ENCODE measurements at regions not wholly inside any gene's neighbourhood (a gene's known extent, or its start where the extent isn't known, plus 50 kb on each side); places are given as distances from the start of the nearest gene placed in this dataset.
"Not testable (repeated sequence)": the region's sequence is repeated elsewhere in the genome, so short reads cannot be mapped to it uniquely, and the experiment has no call there.

- DNase-seq = peak; percentile 88
These were observed 112.5 kb upstream of the NGF start for GRCh38 chr1:115450501-115451040.

- DNase-seq = no peak
These were observed 110.4 kb upstream of the NGF start for GRCh38 chr1:115448282-115449044.

DNA sequence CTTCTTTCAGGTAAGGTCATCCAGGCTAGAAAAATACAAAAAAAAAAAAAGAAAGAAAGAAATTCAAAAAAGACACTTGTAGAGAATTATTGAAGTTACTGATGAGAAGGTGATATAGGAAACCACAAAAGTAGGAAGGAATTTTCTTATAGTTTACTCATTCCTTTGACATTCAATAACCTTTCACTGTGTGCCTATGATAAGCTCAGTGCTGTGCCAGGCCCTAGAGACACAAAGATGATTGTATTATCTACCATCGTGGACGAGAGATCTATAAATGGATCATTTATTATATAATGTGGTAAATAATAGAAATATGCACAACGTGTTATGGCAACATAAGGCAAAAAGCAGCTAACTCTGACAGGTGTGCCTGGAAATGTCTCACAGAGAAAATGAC is 109.6 kb upstream of the NGF start:
- DNase-seq = no peak

DNA sequence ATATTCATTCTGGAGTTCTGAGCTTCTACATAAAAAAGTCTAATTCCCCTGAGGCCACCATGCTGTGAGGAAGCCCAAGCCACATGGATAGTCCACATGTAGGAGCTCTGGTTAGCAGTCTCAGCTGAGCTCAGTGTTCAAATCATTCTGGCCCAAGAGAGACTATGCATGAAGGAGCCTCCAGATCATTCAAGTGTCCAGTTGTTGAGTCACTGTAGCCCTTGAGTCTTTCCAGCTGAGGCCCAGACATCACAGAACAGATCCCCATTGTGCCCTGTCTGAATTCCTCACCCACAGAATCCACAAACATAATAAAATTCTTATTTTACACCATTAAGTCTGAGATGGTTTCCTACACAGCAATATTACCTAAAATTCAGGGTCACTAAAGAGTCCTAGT is 107.0 kb upstream of the NGF start:
- DNase-seq = no peak

- DNase-seq = no peak
These were observed 102.7 kb upstream of the NGF start for GRCh38 chr1:115440733-115441132.

DNA sequence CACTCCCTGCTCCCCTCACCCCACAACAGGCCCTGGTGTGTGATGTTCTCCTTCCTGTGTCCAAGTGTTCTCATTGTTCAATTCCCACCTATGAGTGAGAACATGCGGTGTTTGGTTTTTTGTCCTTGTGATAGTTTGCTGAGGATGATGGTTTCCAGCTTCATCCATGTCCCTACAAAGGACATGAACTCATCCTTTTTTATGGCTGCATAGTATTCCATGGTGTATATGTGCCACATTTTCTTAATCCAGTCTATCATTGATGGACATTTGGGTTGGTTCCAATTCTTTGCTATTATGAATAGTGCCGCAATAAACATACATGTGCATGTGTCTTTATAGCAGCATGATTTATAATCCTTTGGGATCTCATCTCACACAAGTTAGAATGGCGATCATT is 101.5 kb upstream of the NGF start:
- DNase-seq = not testable (repeated sequence)

DNA sequence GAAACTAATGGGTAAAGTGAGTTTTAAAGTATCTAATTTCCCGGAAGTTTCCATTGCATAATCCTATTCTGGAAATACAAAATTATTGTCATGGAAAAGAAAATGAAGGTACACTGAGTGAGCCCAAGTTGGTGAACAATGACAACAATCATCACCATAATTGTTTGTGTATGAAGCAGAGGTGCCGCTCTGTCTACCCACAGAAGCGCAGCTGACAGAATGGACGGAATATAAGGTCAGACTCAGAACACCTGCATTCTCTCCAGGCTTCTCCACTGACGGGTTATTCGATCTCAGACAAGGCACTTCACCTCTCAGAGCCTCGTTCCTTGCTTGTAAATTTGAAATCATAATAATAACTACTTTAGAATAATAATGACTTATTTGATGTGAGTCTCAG is 99.1 kb upstream of the NGF start:
- DNase-seq = no peak

DNA sequence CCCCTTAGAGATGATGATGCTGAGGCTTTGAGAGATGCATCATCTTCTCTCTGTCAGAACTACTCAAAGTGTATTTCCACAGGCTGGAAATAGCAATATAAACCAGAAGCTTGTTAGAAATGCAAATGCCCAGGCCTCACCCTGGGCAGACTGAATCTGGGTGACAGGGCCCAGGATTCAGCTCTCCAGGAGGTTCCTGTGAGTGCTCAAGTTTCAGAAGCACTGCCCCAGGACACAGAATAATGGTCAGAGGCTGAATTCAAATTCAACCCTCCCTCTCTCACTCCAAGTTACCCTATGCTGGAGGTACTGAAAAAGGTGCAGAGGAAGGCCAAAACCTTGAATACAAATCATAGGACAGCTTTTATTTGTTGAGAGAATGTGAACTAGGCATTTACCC is 98.5 kb upstream of the NGF start:
- no peak for DNase-seq

DNA sequence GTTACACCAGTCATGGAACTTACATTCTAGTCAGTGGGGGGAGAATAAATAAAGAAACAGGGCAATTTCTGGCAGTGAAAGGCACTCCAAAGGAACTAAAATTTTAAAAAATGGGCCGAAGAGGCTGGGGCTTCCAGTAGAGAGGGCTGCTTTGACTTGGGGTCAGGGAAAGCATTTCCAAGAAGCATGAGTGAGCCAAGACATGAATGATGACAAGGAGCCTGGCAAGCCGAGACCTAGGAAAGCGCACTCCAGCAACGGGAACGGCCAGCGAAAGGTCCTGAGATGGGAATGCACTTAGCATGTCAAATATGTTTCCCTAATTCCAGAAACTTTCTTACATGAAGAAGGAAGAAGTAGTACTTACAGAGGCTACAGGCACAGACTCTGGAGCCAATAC is 95.4 kb upstream of the NGF start:
- DNase-seq = no peak

GRCh38 chr1:115432061-115432460 is 94.0 kb upstream of the NGF start:
- DNase-seq = peak; percentile 56

- peak; percentile 78 for DNase-seq
These were observed 92.6 kb upstream of the NGF start for GRCh38 chr1:115430441-115431158.

GRCh38 chr1:115429884-115430283 is 91.8 kb upstream of the NGF start:
- DNase-seq = peak; percentile 23

- no peak for DNase-seq
These were observed 91.2 kb upstream of the NGF start for GRCh38 chr1:115429241-115429640.

DNA sequence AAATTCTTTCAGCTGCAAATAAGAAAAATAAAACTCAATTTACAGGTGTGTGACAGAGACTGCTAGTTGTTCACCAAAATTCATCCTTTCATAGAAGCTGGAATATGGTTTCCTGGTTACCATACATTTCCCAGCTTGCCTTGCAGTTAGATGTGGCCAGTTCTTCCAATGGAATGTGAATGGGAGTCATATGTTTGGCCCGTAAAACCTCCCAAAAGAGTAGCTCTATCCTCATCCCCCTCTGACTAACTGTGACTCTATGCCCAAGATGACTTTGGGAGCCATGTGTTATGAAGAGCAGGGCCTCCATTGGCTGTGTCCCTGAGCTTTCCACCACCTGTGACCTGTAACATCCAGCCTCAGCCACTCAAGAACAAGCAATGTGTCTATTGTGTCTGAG is 90.6 kb upstream of the NGF start:
- peak; percentile 73 for DNase-seq

- peak; percentile 88 for DNase-seq
These were observed 90.2 kb upstream of the NGF start for GRCh38 chr1:115428256-115428655.

DNA sequence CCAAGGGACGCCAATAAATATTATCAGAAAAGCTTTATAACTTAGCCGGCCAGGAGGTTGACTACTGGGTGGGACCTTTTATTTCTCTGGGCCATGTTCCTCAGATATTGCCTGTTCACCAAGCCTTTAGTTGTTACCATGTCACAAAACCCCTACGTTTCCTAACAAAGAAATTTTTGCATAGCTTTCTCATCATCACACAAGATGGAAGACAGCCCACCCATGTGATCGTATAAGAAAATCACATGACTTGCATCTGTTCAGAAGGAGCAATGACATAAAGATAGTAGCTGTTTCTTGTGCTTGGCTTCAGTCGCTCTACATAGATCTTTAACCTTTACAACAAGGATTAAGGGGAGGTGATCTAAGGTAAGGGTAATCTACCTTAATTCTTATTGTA is 88.9 kb upstream of the NGF start:
- DNase-seq = no peak

GRCh38 chr1:115426231-115426771 is 88.3 kb upstream of the NGF start:
- peak; percentile 85 for DNase-seq

DNA sequence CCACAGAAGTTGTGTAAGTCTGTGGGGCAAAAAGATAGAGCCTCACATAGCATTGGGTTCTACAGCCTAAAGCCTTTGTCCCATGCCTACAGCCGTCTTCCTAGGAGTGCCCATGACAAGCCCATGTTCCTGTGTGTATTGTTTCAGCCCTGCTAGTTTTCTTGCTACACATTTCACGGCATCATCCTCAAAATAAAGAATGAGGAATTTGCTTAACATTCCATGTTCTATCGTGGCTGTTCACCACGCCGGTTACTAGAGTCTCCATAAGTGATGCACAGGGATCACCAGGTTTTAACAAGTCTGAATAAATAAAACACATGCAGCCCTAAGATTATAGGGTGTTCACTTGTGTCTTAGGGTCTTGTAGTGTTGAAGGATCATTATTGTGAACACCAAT is 87.4 kb upstream of the NGF start:
- no peak for DNase-seq

GRCh38 chr1:115423776-115424175 is 85.7 kb upstream of the NGF start:
- DNase-seq = no peak

DNA sequence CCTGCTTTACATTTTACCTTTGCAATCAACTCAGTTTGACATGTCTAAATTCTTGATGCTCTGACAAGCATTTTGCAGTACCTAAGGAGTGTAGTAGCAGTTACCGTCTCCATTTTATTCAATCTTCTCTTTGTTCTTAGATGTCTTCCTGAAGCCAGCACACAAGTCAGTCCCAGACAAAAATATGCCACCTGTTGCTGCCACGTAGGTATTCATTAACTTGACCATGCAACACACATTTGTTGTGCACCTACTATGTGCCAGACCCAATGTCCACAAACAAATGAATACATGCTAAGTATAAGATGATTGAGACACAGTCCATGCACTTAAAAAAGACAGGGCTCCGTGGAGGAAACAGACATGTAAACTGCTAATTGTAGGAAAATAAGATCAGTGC is 81.5 kb upstream of the NGF start:
- no peak for DNase-seq

DNA sequence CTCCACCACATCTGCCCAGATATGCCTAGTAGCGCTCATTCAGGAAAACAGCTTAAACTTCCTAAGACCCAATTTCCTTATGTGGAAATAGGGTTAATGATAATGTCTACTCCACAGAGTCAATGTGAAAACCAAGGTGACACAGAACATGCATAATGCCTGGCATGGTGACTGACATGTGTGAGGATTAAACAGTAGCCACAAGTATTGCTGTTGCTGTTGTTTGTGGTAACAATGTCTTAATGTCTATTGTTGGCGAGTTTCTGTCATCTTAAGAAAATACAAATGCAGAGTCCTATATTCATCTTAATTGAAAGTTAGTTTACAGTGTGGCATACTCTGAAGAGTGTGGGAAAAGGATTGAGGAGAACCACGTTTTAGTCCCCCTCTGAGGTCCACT is 75.6 kb upstream of the NGF start:
- no peak for DNase-seq

DNA sequence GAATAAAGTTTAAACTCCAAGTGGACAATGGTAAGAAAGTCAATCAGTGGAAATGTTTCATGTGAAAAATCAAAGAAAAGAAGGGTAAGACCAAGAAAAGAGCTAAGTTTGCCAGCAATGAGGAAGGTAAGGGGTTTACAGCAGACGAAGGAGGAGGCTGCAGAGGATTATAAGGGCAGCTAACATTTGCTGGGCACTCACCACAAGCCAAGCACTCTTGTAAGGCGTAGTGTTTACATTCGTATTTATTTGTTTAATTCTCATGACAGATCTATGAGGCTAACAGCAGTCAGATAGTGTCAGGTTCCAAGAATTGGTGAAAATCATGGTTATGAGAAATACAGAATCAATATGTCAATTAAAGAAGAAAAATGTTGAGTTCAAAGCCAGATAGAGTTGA is 75.2 kb upstream of the NGF start:
- no peak for DNase-seq

GRCh38 chr1:115412733-115413132 is 74.7 kb upstream of the NGF start:
- no peak for DNase-seq

- no peak for DNase-seq
These were observed 74.2 kb upstream of the NGF start for GRCh38 chr1:115412286-115412685.
